Nephron (organoid): ENCODE measurements at regions not wholly inside any gene's neighbourhood (a gene's known extent, or its start where the extent isn't known, plus 50 kb on each side); places are given as distances from the start of the nearest gene placed in this dataset.
"Not testable (repeated sequence)": the region's sequence is repeated elsewhere in the genome, so short reads cannot be mapped to it uniquely, and the experiment has no call there.

Experiments
- H3K27ac Mint-ChIP-seq, 3 experiments: 2 replicates each; pipeline ENCODE4 v1.8.0; 2020; ENCODE audit warnings: mixed read lengths in 3 of 3, mild to moderate bottlenecking in 2 of 3, moderate library complexity in 1 of 3
- H3K27me3 Mint-ChIP-seq: 2 replicates; pipeline ENCODE4 v1.8.0; 2021; ENCODE audit warnings: low read depth, mild to moderate bottlenecking, moderate library complexity, mixed read lengths
- H3K36me3 Mint-ChIP-seq: 2 replicates; pipeline ENCODE4 v1.8.0; 2020; ENCODE audit warnings: low read depth, mixed read lengths
- H3K4me1 Mint-ChIP-seq: 2 replicates; pipeline ENCODE4 v1.8.0; 2020; ENCODE audit warnings: mixed read lengths
- H3K4me3 Mint-ChIP-seq, 3 experiments: 2 replicates each; pipeline ENCODE4 v1.8.0; 2020; ENCODE audit warnings: mild to moderate bottlenecking in 3 of 3, mixed read lengths in 3 of 3, moderate library complexity in 2 of 3
- H3K9me3 Mint-ChIP-seq: 2 replicates; pipeline ENCODE4 v1.8.0; 2020; ENCODE audit warnings: mixed read lengths
- TF ChIP-seq, protein P1 (sequence below), 3 experiments: fragments of 200-600 bp; sonication (generic); IDR thresholded peaks; one replicate each; pipeline ENCODE4 v1.5.0; 2021; ENCODE audit warnings: antibody characterized with exemption in 3 of 3; ENCODE audit not compliant: unreplicated experiment in 3 of 3

DNA sequence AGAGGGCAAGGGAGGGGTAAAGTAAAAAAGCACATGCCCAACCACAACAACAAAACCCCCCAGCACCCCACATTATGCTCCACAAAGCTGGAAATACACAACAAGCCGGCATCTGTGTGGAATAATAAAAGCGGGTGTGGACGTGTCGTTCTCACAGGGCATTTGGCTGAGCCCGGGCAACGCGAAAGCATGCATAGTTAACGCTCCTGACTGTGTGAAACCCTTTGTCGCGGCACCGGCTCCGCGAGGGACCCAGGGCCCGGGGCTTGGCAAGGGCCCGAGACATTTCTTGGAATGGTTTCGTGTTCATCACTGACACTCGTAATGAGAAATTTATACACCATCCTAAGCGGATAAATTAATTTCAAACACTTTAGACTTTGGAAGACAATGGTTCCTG lies 165.6 kb downstream of the INHBB start:
- H3K27me3 Mint-ChIP-seq: peaks cover 60% of the 10 kb centered on the region
- H3K9me3 Mint-ChIP-seq: no peaks in the 10 kb centered on the region
- H3K36me3 Mint-ChIP-seq: no peaks in the 10 kb centered on the region
- no peak overlapping the region for H3K27ac Mint-ChIP-seq
- TF ChIP-seq, protein P1, sequence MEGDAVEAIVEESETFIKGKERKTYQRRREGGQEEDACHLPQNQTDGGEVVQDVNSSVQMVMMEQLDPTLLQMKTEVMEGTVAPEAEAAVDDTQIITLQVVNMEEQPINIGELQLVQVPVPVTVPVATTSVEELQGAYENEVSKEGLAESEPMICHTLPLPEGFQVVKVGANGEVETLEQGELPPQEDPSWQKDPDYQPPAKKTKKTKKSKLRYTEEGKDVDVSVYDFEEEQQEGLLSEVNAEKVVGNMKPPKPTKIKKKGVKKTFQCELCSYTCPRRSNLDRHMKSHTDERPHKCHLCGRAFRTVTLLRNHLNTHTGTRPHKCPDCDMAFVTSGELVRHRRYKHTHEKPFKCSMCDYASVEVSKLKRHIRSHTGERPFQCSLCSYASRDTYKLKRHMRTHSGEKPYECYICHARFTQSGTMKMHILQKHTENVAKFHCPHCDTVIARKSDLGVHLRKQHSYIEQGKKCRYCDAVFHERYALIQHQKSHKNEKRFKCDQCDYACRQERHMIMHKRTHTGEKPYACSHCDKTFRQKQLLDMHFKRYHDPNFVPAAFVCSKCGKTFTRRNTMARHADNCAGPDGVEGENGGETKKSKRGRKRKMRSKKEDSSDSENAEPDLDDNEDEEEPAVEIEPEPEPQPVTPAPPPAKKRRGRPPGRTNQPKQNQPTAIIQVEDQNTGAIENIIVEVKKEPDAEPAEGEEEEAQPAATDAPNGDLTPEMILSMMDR (IDR thresholded peaks at IDR 0.05; ENCODE audit: unreplicated experiment in 3 of 3): no peak
- H3K4me3 Mint-ChIP-seq: no peak overlapping the region
- H3K4me1 Mint-ChIP-seq: peaks cover 10% of the 10 kb centered on the region

DNA sequence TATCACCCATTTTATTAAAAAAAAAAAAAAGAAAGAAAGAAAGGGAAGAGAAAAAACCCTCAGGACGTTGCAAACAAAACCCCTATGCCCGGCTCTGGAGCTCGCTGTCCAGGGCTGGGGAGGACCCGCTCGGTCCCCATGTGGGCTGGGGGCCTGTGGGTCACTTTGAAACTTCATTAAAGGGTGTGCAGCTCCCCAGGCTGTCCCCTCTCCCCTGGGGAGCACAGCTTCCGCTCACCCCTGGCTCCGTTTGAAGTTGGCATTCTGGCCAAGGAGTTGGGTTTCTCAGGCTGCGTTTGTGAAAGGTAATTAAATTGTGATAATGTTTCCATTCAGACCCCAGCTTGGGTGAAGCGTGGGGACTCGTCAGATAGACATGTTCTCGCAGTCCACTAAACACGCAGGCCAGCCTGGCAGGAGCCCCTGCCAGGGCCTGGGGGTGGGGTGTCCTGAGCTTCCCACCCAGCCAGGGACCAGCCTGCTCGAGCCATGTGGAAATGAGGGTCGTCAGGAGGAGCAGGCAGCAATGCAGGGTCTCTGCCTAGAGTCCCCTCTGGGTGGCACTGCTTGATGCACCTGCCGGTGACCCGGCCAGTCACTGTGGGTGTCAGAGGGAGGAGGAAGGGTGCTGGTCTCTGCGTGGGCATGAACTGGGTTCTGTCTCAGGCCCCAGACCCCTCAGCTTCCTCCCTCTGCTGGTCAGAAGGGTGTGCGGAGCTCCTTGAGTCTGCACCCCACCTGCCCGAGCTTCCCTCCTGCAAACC lies 166.2 kb downstream of the INHBB start:
- H3K4me3 Mint-ChIP-seq: no peak overlapping the region
- no peaks in the 10 kb centered on the region for H3K36me3 Mint-ChIP-seq
- H3K9me3 Mint-ChIP-seq: no peaks in the 10 kb centered on the region
- peaks cover 16% of the 10 kb centered on the region for H3K4me1 Mint-ChIP-seq
- peaks cover 60% of the 10 kb centered on the region for H3K27me3 Mint-ChIP-seq
- TF ChIP-seq, protein P1 (IDR thresholded peaks at IDR 0.05; ENCODE audit: unreplicated experiment in 3 of 3): no peak
- H3K27ac Mint-ChIP-seq: no peak overlapping the region

DNA sequence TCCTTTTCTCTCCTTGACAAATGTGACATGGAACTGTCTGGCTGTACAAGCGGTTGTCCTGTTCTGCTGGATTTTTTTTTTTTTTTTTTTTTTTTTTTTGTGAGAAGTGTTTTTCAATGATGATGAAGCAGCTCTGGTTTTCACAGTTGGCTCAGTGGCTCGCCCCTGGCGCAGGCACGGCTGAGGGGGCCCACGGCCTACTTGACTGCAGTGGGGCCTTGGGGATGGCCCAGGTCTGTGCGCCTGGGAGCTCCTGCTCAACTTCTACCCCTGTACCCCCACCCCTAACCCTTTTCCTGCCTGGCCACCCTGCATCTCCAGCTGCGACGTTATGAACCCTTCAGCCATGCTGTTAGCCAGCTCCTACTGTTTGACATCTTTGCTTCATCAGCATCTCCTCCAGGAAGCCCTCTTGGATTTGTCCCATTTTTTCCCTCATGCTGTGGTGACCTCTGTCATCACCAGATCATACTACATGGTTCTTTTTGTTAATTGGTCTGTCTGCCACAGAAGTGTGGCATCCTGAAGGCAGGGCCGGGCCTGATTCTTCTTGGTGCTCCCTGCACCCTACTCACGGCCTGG lies 167.9 kb downstream of the INHBB start:
- Mint-ChIP-seq H3K36me3 (no peaks in the 10 kb centered on the region), H3K4me3 (no peak overlapping the region), H3K27ac (no peak overlapping the region), H3K4me1 (peaks cover 17% of the 10 kb centered on the region), H3K9me3 (no peaks in the 10 kb centered on the region), H3K27me3 (peaks cover 61% of the 10 kb centered on the region)
- TF ChIP-seq, protein P1 (IDR thresholded peaks at IDR 0.05; ENCODE audit: unreplicated experiment in 3 of 3): no peak

GRCh38 chr2:120514521-120514920 lies 168.6 kb downstream of the INHBB start:
- no peak overlapping the region for H3K27ac Mint-ChIP-seq
- H3K4me3 Mint-ChIP-seq: no peak overlapping the region
- H3K9me3 Mint-ChIP-seq: no peaks in the 10 kb centered on the region
- H3K27me3 Mint-ChIP-seq: peaks cover 59% of the 10 kb centered on the region
- H3K4me1 Mint-ChIP-seq: peaks cover 16% of the 10 kb centered on the region
- H3K36me3 Mint-ChIP-seq: no peaks in the 10 kb centered on the region
- TF ChIP-seq, protein P1 (IDR thresholded peaks at IDR 0.05; ENCODE audit: unreplicated experiment in 3 of 3): no peak

DNA sequence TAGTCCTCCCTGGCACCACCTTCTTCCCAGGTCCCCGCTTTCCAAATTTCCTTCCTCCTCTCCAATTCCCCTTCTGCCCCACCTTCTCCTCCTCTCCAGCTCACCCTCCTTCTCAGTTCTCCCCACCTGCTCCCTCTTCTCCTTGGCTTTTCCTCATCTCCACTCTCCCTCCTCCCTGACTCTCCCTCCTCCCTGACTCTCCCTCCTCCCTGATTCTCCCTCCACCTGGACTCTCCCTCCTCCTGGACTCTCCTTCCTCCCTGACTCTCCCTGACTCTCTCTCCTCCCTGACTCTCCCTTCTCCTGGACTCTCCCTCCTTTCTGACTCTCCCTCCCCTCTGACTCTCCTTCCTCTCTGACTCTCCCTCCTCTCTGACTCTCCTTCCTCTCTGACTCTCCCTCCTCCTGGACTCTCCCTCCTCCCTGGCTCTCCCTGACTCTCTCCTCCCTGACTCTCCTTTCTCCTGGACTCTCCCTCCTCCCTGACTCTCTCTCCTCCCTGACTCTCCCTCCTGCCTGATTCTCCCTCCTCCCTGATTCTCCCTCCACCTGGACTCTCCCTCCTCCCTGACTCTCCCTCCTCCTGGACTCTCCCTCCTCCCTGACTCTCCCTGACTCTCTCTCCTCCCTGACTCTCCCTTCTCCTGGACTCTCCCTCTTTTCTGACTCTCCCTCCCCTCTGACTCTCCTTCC lies 169.3 kb downstream of the INHBB start:
- H3K9me3 Mint-ChIP-seq, H3K27ac Mint-ChIP-seq, H3K36me3 Mint-ChIP-seq, H3K4me3 Mint-ChIP-seq: not testable (repeated sequence)
- H3K27me3 Mint-ChIP-seq: peaks cover 59% of the 10 kb centered on the region
- peaks cover 16% of the 10 kb centered on the region for H3K4me1 Mint-ChIP-seq

GRCh38 chr2:120515759-120516678 lies 170.1 kb downstream of the INHBB start:
- peaks cover 16% of the 10 kb centered on the region for H3K4me1 Mint-ChIP-seq
- H3K4me3 Mint-ChIP-seq: no peak overlapping the region
- H3K27ac Mint-ChIP-seq: peak overlapping the region in 1 of 3 experiments; percentile 24
- no peaks in the 10 kb centered on the region for H3K9me3 Mint-ChIP-seq
- H3K27me3 Mint-ChIP-seq: peaks cover 60% of the 10 kb centered on the region
- TF ChIP-seq, protein P1 (IDR thresholded peaks at IDR 0.05; ENCODE audit: unreplicated experiment in 3 of 3): no peak
- H3K36me3 Mint-ChIP-seq: no peaks in the 10 kb centered on the region
